HepG2 (cell line): ENCODE measurements at regions not wholly inside any gene's neighbourhood (a gene's known extent, or its start where the extent isn't known, plus 50 kb on each side); places are given as distances from the start of the nearest gene placed in this dataset.

Experiments
- ATAC-seq: fragments of 200-7000 bp; cut with Tn5 transposase; 3 replicates; pipeline ENCODE4 v1.9.1; 2020; ENCODE audit warnings: mild to moderate bottlenecking, moderate library complexity
- BruUV-seq: library from RNA; stranded (reverse); fragments of 400-500 nt; replicated peaks from 2 replicates; lab custom pipeline; 2021; lab: Mats Ljungman, UMichigan
- CTCF ChIA-PET: fragments of 300-600 bp; formaldehyde crosslinking; extraction: SDS; loops from one replicate; lab custom pipeline; 2021; ENCODE audit warnings: low total read pairs, inconsistent platforms, low intra/inter-chr PET ratio; lab: Yijun Ruan, JAX
- POLR2A ChIA-PET: fragments of 350-600 bp; sonication (Branson Sonifier 250); formaldehyde crosslinking; loops from one replicate; lab custom pipeline; 2020; ENCODE audit warnings: antibody characterized with exemption, inconsistent platforms; lab: Yijun Ruan, JAX
- DNase-seq: peaks from one replicate; pipeline ENCODE4 v3.0.0-alpha.2; 2015; ENCODE audit warnings: low spot score
- FAIRE-seq: peaks from 3 replicates; lab custom pipeline; 2011; peaks lifted over from hg19 to GRCh38; lab: Jason Lieb, UNC
- H2AFZ ChIP-seq: one replicate; pipeline ENCODE4 v1.6.1; 2011; ENCODE audit warnings: low read length, inconsistent platforms
- H3K27ac ChIP-seq: fragments of 300-600 bp; 3 replicates; pipeline ENCODE4 v1.8.0; 2011; ENCODE audit warnings: mixed run types, mild to moderate bottlenecking, mixed read lengths, low read length, inconsistent platforms; ENCODE audit not compliant: insufficient read depth; ENCODE audit errors: extremely low read length
- H3K27me3 ChIP-seq, 2 experiments: fragments of 200-600 bp in 1 of 2; 2 replicates in 1 of 2; 3 replicates in 1 of 2; pipeline versions ENCODE4 v1.6.0 to v1.8.0; 2011; ENCODE audit warnings: low read length in 2 of 2, mild to moderate bottlenecking in 2 of 2, moderate library complexity in 2 of 2, inconsistent platforms in 1 of 2; ENCODE audit not compliant: insufficient read depth in 2 of 2, control insufficient read depth in 1 of 2
- H3K36me3 ChIP-seq, 2 experiments: fragments of 200-600 bp in 1 of 2; replicated peaks in 1 of 2; 2 replicates in 1 of 2; 3 replicates in 1 of 2; pipeline versions ENCODE4 v1.5.1 to v1.8.0; 2011; ENCODE audit warnings: low read length in 2 of 2, inconsistent platforms in 1 of 2; ENCODE audit not compliant: insufficient read depth in 2 of 2, control insufficient read depth in 1 of 2
- H3K4me1 ChIP-seq: 2 replicates; pipeline ENCODE4 v1.5.1; 2012; ENCODE audit warnings: low read length, inconsistent platforms; ENCODE audit not compliant: insufficient read depth
- H3K4me2 ChIP-seq: 2 replicates; pipeline ENCODE4 v1.6.0; 2011; ENCODE audit warnings: low read depth, low read length, inconsistent platforms
- H3K4me3 ChIP-seq, 3 experiments: fragments of 200-600 bp in 1 of 3; sonication (generic), shearing (Covaris generic) in 1 of 3; replicated peaks in 1 of 3; 2 replicates each; pipeline ENCODE4 v1.5.1; 2011 to 2016; ENCODE audit warnings: low read length in 3 of 3, inconsistent platforms in 2 of 3, low read depth in 2 of 3, mild to moderate bottlenecking in 2 of 3, control low read depth in 1 of 3, mixed read lengths in 1 of 3; ENCODE audit not compliant: insufficient read depth in 1 of 3
- H3K79me2 ChIP-seq: one replicate; pipeline ENCODE4 v1.6.1; 2011; ENCODE audit warnings: low read length, inconsistent platforms; ENCODE audit not compliant: insufficient read depth
- H3K9ac ChIP-seq: 2 replicates; pipeline ENCODE4 v1.6.0; 2011; ENCODE audit warnings: mild to moderate bottlenecking, low read depth, low read length, inconsistent platforms; ENCODE audit not compliant: insufficient read depth
- H3K9me3 ChIP-seq: 2 replicates; pipeline ENCODE4 v1.5.1; 2012; ENCODE audit warnings: mild to moderate bottlenecking, low read length
- H4K20me1 ChIP-seq: 2 replicates; pipeline ENCODE4 v1.6.0; 2011; ENCODE audit warnings: inconsistent platforms, mild to moderate bottlenecking, low read length, moderate library complexity; ENCODE audit not compliant: insufficient read depth
- HMG20A ChIP-seq: IDR thresholded peaks from 2 replicates; pipeline ENCODE4 v1.6.1; 2016; ENCODE audit warnings: borderline replicate concordance
- HNRNPK ChIP-seq: fragments of 200-400 bp; formaldehyde crosslinking; IDR thresholded peaks from 2 replicates; pipeline ENCODE4 v1.6.1; 2018; ENCODE audit warnings: low read length, low read depth, moderate library complexity, mild to moderate bottlenecking; ENCODE audit not compliant: poor library complexity, severe bottlenecking
- MLLT10 ChIP-seq: sonication (generic); formaldehyde crosslinking; IDR thresholded peaks from 2 replicates; pipeline ENCODE4 v1.4.0; 2020; ENCODE audit warnings: missing genetic modification reagents
- PCBP1 ChIP-seq: fragments of 200-400 bp; formaldehyde crosslinking; IDR thresholded peaks from 2 replicates; pipeline ENCODE4 v1.6.1; 2017; ENCODE audit warnings: mild to moderate bottlenecking, low read depth, low read length, borderline replicate concordance
- SRF ChIP-seq: IDR thresholded peaks from 2 replicates; pipeline ENCODE4 v1.6.1; 2011; ENCODE audit warnings: mild to moderate bottlenecking, low read depth, low read length, moderate library complexity
- ZNF207 ChIP-seq: fragments of 450-650 bp; IDR thresholded peaks from 2 replicates; pipeline ENCODE4 v1.6.1; 2016; ENCODE audit warnings: antibody characterized with exemption, borderline replicate concordance
- ZNF326 ChIP-seq: sonication (generic); formaldehyde crosslinking; IDR thresholded peaks from 2 replicates; pipeline ENCODE4 v1.4.0; 2020; ENCODE audit warnings: missing genetic modification reagents, borderline replicate concordance
- ZNF383 ChIP-seq: sonication (generic); formaldehyde crosslinking; IDR thresholded peaks from 2 replicates; pipeline ENCODE4 v1.4.0; 2020; ENCODE audit warnings: missing genetic modification reagents, mild to moderate bottlenecking, borderline replicate concordance
- WGBS: methylation state at CpG from one replicate; pipeline ENCODE4 v1.1.6; 2017; ENCODE audit warnings: low lambda C conversion rate; 5-methylcytosine and 5-hydroxymethylcytosine counted together
- in situ Hi-C: cut with HindIII; loops from 2 replicates; pipeline ENCODE4 v1.10.0; 2017; ENCODE audit warnings: low pct_unique_long_range_greater_than_20kb; ENCODE audit not compliant: extremely low pct_ligation_motif_present
- intact Hi-C: fragments of 100-400 bp; cut with micrococcal nuclease; formaldehyde crosslinking; loops from one replicate; pipeline ENCODE4 v1.10.0; 2022; ENCODE audit not compliant: unreplicated experiment

GRCh38 chr1:232722626-232723025, 82.6 kb upstream of the MAP10 start:
- intact Hi-C loops (no loop called here), in situ Hi-C loops (no loop called here)
- ATAC-seq = no peak
- Histone ChIP-seq H3K9ac (no peak overlapping the region), H4K20me1 (no peaks in the 10 kb centered on the region), H2AFZ (no peak overlapping the region), H3K36me3 (no peaks in the 10 kb centered on the region), H3K79me2 (no peaks in the 10 kb centered on the region), H3K9me3 (no peaks in the 10 kb centered on the region), H3K4me3 (no peak overlapping the region), H3K4me2 (no peak overlapping the region), H3K27me3 (no peaks in the 10 kb centered on the region), H3K4me1 (no peaks in the 10 kb centered on the region), H3K27ac (no peak overlapping the region)
- ChIA-PET POLR2A (no interaction called here), CTCF (no interaction called here)
- FAIRE-seq = no peak
- BruUV-seq = no TSS peak
- no peak for DNase-seq
- TF ChIP-seq ZNF383 (CRISPR knock-in tag) (no peak), ZNF207 (no peak), ZNF326 (CRISPR knock-in tag) (no peak), MLLT10 (no peak), SRF (no peak)
- 8% methylated on average over 3 of the region's 3 CpGs for WGBS

- no peak overlapping the region for H3K27ac ChIP-seq
- ATAC-seq = peak; percentile 62; the same call in 2 of the 3 replicates
- H3K4me1 ChIP-seq = no peaks in the 10 kb centered on the region
- BruUV-seq = no TSS peak
- no peak for FAIRE-seq
- no peaks in the 10 kb centered on the region for H3K36me3 ChIP-seq
- H3K4me3 ChIP-seq = no peak overlapping the region
- no peak overlapping the region for H3K4me2 ChIP-seq
- WGBS = 62% methylated on average over 5 of the region's 6 CpGs
- H3K9ac ChIP-seq = no peak overlapping the region
- no peaks in the 10 kb centered on the region for H3K27me3 ChIP-seq
- H3K79me2 ChIP-seq = no peaks in the 10 kb centered on the region
- H4K20me1 ChIP-seq = no peaks in the 10 kb centered on the region
- ChIA-PET POLR2A (no interaction called here), CTCF (no interaction called here)
- peak; percentile 95 for TF ChIP-seq PCBP1
- TF ChIP-seq HMG20A (CRISPR knock-in tag) = no peak
- peak; percentile 90 for TF ChIP-seq HNRNPK
- in situ Hi-C loops (no loop called here), intact Hi-C loops (no loop called here)
- H3K9me3 ChIP-seq = no peaks in the 10 kb centered on the region
- DNase-seq = no peak
- no peak overlapping the region for H2AFZ ChIP-seq
Measured at GRCh38 chr1:232725305-232726047, 79.7 kb upstream of the MAP10 start.
